Bone marrow (tissue), 2 donors: ENCODE measurements at regions not wholly inside any gene's neighbourhood (a gene's known extent, or its start where the extent isn't known, plus 50 kb on each side); places are given as distances from the start of the nearest gene placed in this dataset.

Experiments used
- DNase-seq, 2 donors: peaks; one replicate each; lab custom pipeline; 2025; lab: John Stamatoyannopoulos, UW

DNA sequence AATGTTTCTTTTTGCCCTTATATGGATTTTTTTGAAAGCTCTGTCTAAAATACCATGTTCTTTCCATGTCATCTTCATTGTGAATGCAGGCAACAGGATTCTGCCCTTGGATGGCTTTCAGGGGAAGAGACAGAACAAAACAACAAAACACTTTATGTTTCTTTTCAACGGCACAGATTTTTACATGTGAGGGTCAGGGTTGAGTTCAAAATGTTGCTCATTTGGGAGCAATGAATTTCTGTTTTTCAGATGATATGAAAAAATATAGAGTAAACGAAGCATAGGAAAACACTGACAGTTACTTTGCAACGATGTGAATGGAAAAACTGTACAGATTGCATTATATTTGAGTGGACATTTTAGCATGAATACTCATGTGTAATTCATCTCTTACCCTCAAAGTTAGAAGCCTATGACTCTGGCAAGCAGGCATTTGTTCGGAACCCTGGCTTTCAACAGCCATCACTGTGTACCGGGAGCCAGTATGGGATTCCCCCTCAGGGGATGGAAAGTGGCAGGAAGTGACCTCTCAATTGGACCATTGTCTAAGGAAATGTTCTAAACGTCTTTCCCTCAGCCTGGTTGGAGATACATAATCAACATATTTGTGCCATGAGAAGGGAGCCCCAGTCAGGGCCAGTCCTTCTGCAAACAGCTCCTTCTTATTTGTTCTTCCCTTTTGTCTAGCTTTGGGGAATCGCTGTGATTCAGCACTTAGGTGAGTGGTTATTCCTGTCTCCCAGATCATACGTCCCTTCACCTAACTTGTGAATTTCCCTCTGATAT is 153.9 kb upstream of the MEF2C start:
- no peak for DNase-seq

DNA sequence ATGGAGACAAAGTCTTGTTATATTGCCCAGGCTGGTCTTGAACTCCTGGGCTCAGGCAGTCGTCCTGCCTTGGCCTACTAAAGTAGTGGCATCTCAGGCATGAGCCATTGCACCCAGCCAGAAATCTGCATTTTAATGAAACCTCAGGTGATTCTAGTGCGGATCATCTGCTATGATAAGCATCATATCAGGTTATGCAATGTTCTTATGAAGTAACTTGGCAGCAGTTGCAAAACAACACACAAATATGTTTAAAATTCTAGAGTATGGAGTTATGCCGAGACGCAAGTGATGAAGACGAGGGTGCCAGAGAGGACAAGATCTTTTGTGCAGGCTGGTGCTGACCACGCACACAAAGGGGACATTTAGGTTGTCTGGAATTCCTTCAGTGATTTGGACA is 153.2 kb upstream of the MEF2C start:
- DNase-seq = no peak

DNA sequence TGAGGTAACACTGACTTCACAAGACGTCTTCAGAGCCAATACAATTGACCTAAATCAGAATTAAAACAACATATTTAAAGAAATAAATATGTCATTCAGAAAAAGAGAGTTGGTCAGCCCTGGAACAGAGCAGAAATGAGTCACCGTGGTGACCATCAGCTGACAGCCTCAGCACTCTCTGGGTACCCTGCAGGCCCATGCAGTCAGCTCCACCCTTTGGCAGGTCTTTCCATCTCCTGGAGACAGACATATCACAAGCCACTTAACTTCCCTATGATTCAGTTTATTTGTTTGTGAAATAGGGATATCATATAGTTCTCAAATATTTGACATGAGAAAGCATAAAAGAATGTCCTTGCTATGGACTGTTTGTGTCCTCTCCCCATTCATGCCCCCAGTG is 151.6 kb upstream of the MEF2C start:
- DNase-seq = no peak

- DNase-seq = no peak
These were observed 147.8 kb upstream of the MEF2C start for GRCh38 chr5:89030798-89031197.

GRCh38 chr5:89028595-89029285 is 145.8 kb upstream of the MEF2C start:
- DNase-seq = no peak

DNA sequence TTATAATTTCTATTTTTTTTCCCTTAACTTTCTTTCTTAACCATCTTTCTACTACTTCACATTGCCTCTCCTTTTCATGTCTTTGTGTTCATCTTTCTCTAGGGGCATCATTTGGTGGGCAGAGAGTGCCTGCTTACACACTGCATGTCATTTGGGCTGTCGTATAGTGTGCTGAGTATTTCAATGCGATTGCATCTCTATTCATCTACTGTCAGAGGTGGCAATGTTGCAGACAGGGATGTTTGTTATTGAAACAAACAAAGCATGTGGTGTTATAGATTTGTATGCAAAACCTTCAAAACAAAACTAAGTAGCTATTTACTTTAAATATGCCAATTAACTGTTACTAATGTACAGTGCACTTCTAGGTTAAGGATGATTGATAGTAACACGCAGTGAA is 141.1 kb upstream of the MEF2C start:
- no peak for DNase-seq

- DNase-seq = no peak
These were observed 138.1 kb upstream of the MEF2C start for GRCh38 chr5:89020926-89021610.

DNA sequence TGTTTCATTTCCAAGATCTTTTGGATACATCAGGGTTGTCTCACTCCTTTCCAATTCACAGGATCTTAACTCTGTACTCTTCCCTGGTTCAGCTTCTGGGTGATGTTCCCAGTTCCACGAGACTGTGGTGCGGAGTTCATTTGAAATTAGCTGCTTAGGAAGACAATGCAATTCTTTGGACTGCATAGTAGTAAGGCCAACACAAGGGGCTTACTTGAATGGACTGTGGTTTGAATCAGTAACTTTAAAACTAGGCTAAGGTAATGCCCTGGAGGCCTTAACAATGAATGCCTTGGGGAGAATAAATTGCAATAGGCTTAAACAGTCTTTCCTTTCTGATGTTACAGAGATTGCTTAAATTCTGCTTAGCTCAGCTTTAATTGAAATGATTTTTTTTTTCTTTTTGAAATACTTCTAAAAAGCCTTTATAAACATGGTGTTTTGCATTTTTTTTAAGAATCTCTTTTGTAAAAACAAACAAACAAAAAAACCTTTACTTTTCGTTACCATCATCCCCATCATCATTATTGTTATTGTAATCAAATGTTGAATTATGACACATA is 133.8 kb upstream of the MEF2C start:
- DNase-seq = no peak

DNA sequence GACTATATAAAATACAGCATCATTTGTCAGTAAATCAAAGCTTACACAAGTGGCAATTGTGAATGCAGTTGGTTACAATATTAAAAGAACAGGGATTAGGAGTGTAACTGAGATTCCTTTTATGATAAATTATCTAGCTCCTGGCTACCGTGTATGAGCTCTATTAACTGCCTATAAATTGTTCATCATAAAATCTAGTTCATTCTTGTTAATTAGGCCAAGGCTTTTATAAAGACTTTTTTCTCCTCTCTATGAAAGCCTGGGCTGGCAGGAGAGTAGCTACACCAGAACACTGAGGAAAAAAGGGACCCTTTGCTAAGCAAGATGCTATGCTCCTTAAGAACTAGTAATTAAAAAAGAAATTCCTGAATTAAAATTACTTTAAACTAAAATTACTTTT is 132.4 kb upstream of the MEF2C start:
- no peak for DNase-seq

- DNase-seq = no peak
These were observed 129.1 kb upstream of the MEF2C start for GRCh38 chr5:89011778-89012711.

- no peak for DNase-seq
These were observed 127.5 kb upstream of the MEF2C start for GRCh38 chr5:89010512-89010911.

DNA sequence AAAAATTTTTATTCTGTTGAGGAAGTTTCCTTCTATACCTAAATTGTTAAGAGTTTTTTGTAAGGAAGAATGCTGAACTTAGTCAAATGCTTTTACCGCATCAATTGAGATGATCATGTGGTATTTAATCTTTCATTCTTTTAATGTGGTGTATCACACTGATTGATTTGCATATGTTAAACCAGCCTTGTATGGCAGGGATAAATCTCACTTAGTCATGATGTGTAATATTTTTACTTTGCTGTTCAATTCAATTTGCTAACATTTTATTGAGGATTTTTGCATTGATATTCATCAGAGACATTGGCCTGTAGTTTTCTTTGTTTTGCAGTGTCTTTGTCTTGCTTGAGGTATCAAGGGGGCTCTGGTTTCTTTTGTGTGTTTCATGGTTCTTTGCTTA is 125.3 kb upstream of the MEF2C start:
- DNase-seq = no peak

GRCh38 chr5:89005990-89006389 is 123.0 kb upstream of the MEF2C start:
- no peak for DNase-seq

GRCh38 chr5:89004379-89004778 is 121.4 kb upstream of the MEF2C start:
- DNase-seq = no peak

GRCh38 chr5:89003563-89004036 is 120.6 kb upstream of the MEF2C start:
- no peak for DNase-seq

- DNase-seq = no peak
These were observed 116.9 kb upstream of the MEF2C start for GRCh38 chr5:88999853-89000252.

DNA sequence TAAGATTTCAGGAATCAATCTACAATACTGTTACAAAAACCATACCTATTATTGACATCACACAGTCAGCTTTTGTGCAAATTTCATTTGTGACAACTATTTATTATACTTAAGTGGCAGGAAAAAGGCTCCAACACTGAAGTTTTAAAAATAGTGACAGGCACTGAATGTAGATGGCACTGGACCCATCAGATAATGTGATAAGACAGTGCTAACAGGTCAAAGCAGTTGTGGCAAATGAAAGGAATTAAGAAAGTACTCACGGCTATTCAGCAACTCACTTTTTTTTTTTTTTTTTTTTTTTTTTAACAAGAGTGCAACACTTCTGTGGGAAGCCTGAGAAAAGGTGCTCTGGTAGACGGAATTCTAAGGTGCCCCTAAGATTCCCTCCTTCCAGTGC is 115.0 kb upstream of the MEF2C start:
- no peak for DNase-seq

GRCh38 chr5:88984040-88984439 is 101.1 kb upstream of the MEF2C start:
- no peak for DNase-seq

- DNase-seq = no peak
These were observed 96.7 kb upstream of the MEF2C start for GRCh38 chr5:88979726-88980125.

DNA sequence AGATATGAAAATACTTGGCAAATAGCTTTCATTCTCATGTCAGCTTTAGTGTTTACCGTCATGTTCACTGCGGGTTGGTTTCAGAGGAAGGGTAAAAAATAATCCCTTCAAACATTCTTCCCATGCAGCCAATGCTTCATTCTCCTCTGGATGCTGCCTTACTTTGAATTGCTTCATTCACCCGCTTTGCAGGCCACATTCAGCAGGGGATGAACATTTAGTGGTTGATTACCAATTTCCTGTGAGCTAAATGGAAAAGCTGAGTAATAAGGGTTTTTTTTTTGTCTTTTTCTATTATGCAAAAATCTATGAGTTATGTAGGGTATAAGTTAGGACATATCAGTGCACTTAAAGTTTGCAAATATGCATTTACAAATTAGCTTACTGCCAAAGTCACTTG is 96.3 kb upstream of the MEF2C start:
- DNase-seq = peak in 1 of 2 donors; percentile 8

DNA sequence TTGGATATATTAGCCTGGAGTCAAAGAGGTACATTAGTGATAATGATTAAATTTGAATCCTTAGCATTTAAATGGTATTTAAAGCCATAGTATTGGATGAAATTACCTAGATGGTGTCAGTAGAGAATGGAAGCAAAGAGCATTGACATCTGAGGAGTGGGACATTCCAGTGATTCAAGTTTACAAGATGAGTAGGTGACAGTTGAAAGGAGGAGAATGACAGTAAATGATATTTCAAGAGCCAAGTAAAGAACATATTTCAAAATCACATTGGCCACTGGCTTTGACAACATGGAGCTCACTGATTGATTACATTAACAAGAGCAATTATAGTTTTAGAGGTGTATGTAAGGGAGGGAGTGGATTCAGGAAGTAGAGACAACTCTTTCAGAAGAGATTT is 93.9 kb upstream of the MEF2C start:
- no peak for DNase-seq
